ENCODE measurements at regions not wholly inside any gene's neighbourhood (a gene's known extent, or its start where the extent isn't known, plus 50 kb on each side); places are given as distances from the start of the nearest gene placed in this dataset.
A peak's percentile ranks its signal among the peaks of the same experiment; 100 is the strongest.

- no peaks in the 10 kb centered on the region for H3K27me3 ChIP-seq (ENCODE audit: insufficient read depth, low read length)
- no peak overlapping the region for H2AFZ ChIP-seq (ENCODE audit: low read length)
- no peak overlapping the region for H3K4me3 ChIP-seq (ENCODE audit: insufficient read depth, low read length)
- no peak for DNase-seq (ENCODE audit: insufficient read length, low spot score, missing footprints)
- no peaks in the 10 kb centered on the region for H3K4me1 ChIP-seq (ENCODE audit: insufficient read depth, low read length)
- H3K27ac ChIP-seq (ENCODE audit: low read depth, low read length), result no peak overlapping the region
- no peaks in the 10 kb centered on the region for H3K9me3 ChIP-seq (ENCODE audit: low read depth, low read length)
- no peaks in the 10 kb centered on the region for H3K79me2 ChIP-seq (ENCODE audit: insufficient read depth, low read length)
- TF ChIP-seq CTCF (IDR thresholded peaks at IDR 0.05; ENCODE audit: extremely low read depth, low read depth, low read length), result no peak
- no peak overlapping the region for H3K4me2 ChIP-seq (ENCODE audit: insufficient read depth, low read length)
- H4K20me1 ChIP-seq (ENCODE audit: insufficient read depth, low read length), result no peaks in the 10 kb centered on the region
- H3K36me3 ChIP-seq (ENCODE audit: insufficient read depth, low read length), result no peaks in the 10 kb centered on the region
Observed at GRCh38 chr13:64158908-64159307, 2743.3 kb upstream of the PCDH20 start.

- no peak overlapping the region for H3K27ac ChIP-seq (ENCODE audit: low read depth, low read length)
- H3K4me3 ChIP-seq (ENCODE audit: insufficient read depth, low read length), result no peak overlapping the region
- H2AFZ ChIP-seq (ENCODE audit: low read length), result no peak overlapping the region
- H3K4me2 ChIP-seq (ENCODE audit: insufficient read depth, low read length), result no peak overlapping the region
- no peak for DNase-seq (ENCODE audit: insufficient read length, low spot score, missing footprints)
- no peaks in the 10 kb centered on the region for H3K4me1 ChIP-seq (ENCODE audit: insufficient read depth, low read length)
- no peaks in the 10 kb centered on the region for H3K9me3 ChIP-seq (ENCODE audit: low read depth, low read length)
- no peaks in the 10 kb centered on the region for H4K20me1 ChIP-seq (ENCODE audit: insufficient read depth, low read length)
- peak; percentile 12 for TF ChIP-seq CTCF (IDR thresholded peaks at IDR 0.05; ENCODE audit: extremely low read depth, low read depth, low read length)
- H3K36me3 ChIP-seq (ENCODE audit: insufficient read depth, low read length), result no peaks in the 10 kb centered on the region
- no peaks in the 10 kb centered on the region for H3K27me3 ChIP-seq (ENCODE audit: insufficient read depth, low read length)
- H3K79me2 ChIP-seq (ENCODE audit: insufficient read depth, low read length), result no peaks in the 10 kb centered on the region
Observed at GRCh38 chr13:64154514-64154913, 2738.9 kb upstream of the PCDH20 start.

- no peaks in the 10 kb centered on the region for H3K4me1 ChIP-seq (ENCODE audit: insufficient read depth, low read length)
- H4K20me1 ChIP-seq (ENCODE audit: insufficient read depth, low read length), result no peaks in the 10 kb centered on the region
- H3K4me3 ChIP-seq (ENCODE audit: insufficient read depth, low read length), result no peak overlapping the region
- no peak overlapping the region for H3K4me2 ChIP-seq (ENCODE audit: insufficient read depth, low read length)
- TF ChIP-seq CTCF (IDR thresholded peaks at IDR 0.05; ENCODE audit: extremely low read depth, low read depth, low read length), result no peak
- H2AFZ ChIP-seq (ENCODE audit: low read length), result no peak overlapping the region
- no peaks in the 10 kb centered on the region for H3K9me3 ChIP-seq (ENCODE audit: low read depth, low read length)
- H3K27me3 ChIP-seq (ENCODE audit: insufficient read depth, low read length), result no peaks in the 10 kb centered on the region
- no peak overlapping the region for H3K27ac ChIP-seq (ENCODE audit: low read depth, low read length)
- DNase-seq (ENCODE audit: insufficient read length, low spot score, missing footprints), result no peak
- no peaks in the 10 kb centered on the region for H3K36me3 ChIP-seq (ENCODE audit: insufficient read depth, low read length)
- no peaks in the 10 kb centered on the region for H3K79me2 ChIP-seq (ENCODE audit: insufficient read depth, low read length)
Observed at GRCh38 chr13:64130600-64130999, 2715.0 kb upstream of the PCDH20 start.

GRCh38 chr13:64130171-64130570 lies 2714.5 kb upstream of the PCDH20 start:
- no peaks in the 10 kb centered on the region for H3K9me3 ChIP-seq (ENCODE audit: low read depth, low read length)
- no peaks in the 10 kb centered on the region for H3K27me3 ChIP-seq (ENCODE audit: insufficient read depth, low read length)
- H2AFZ ChIP-seq (ENCODE audit: low read length), result no peak overlapping the region
- H3K4me2 ChIP-seq (ENCODE audit: insufficient read depth, low read length), result no peak overlapping the region
- H3K36me3 ChIP-seq (ENCODE audit: insufficient read depth, low read length), result no peaks in the 10 kb centered on the region
- DNase-seq (ENCODE audit: insufficient read length, low spot score, missing footprints), result no peak
- no peak overlapping the region for H3K27ac ChIP-seq (ENCODE audit: low read depth, low read length)
- no peaks in the 10 kb centered on the region for H3K79me2 ChIP-seq (ENCODE audit: insufficient read depth, low read length)
- no peak overlapping the region for H3K4me3 ChIP-seq (ENCODE audit: insufficient read depth, low read length)
- TF ChIP-seq CTCF (IDR thresholded peaks at IDR 0.05; ENCODE audit: extremely low read depth, low read depth, low read length), result no peak
- H3K4me1 ChIP-seq (ENCODE audit: insufficient read depth, low read length), result no peaks in the 10 kb centered on the region
- no peaks in the 10 kb centered on the region for H4K20me1 ChIP-seq (ENCODE audit: insufficient read depth, low read length)

Measured in osteoblast (primary cell).